Motor neuron (in vitro differentiated cells): ENCODE measurements at regions not wholly inside any gene's neighbourhood (a gene's known extent, or its start where the extent isn't known, plus 50 kb on each side); places are given as distances from the start of the nearest gene placed in this dataset.

Source experiments
- ATAC-seq, 8 experiments: fragments of 200-7000 bp; cut with Tn5 transposase; replicated peaks in 6 of 8; 2 replicates each; pipeline ENCODE4 v1.8.0; 2021; ENCODE audit warnings: mild to moderate bottlenecking in 8 of 8, moderate library complexity in 8 of 8
- H3K27ac ChIP-seq, 2 donors: fragments of 250-450 bp; sonication (Bioruptor Pico); 2 replicates each; pipeline ENCODE4 v1.9.0; 2021; ENCODE audit warnings: antibody characterized with exemption in 2 of 2, mild to moderate bottlenecking in 2 of 2, moderate library complexity in 1 of 2
- H3K4me1 ChIP-seq, 2 donors: fragments of 250-450 bp; sonication (Bioruptor Pico); replicated peaks in 1 of 2; 2 replicates each; pipeline ENCODE4 v1.6.1; 2021; ENCODE audit warnings: antibody characterized with exemption in 2 of 2, mild to moderate bottlenecking in 2 of 2, moderate library complexity in 1 of 2
- H3K4me3 ChIP-seq, 5 donors: fragments of 250-450 bp; sonication (Bioruptor Pico); 2 replicates each; pipeline ENCODE4 v1.9.0; 2021; ENCODE audit warnings: antibody characterized with exemption in 5 of 5, mild to moderate bottlenecking in 5 of 5, moderate library complexity in 4 of 5
- WGBS, 10 experiments: fragments of 450-650 bp; shearing (Covaris generic); methylation state at CpG; one replicate each; pipeline ENCODE4 v1.0.0; 2022; 5-methylcytosine and 5-hydroxymethylcytosine counted together
- in situ Hi-C, 9 experiments: fragments of 400-800 bp; cut with MboI; loops; one replicate each; pipeline ENCODE4 v1.15.0; 2021; ENCODE audit warnings: low sequenced_read_pairs in 9 of 9, low pct_unique_long_range_greater_than_20kb in 2 of 9; ENCODE audit not compliant: unreplicated experiment in 9 of 9

GRCh38 chr14:42200957-42201356 is 594.3 kb downstream of the LRFN5 start:
- 20 to 100% (median 71%) methylated on average over 1 to 2 of the region's 2 CpGs for WGBS, 10 experiments
- in situ Hi-C loops = no loop called here
- ATAC-seq = peak in 3 of 8 experiments; percentile 43 to 97 (median 73)

GRCh38 chr14:42198010-42198409 is 591.3 kb downstream of the LRFN5 start:
- Histone ChIP-seq H3K27ac (no peak overlapping the region), H3K4me1 (no peaks in the 10 kb centered on the region), H3K4me3 (no peak overlapping the region)
- 0 to 86% (median 60%) methylated on average over 1 to 3 of the region's 3 CpGs; no CpG with 5 or more reads in 3 of the 10 experiments for WGBS, 10 experiments
- ATAC-seq = peak in 2 of 8 experiments; percentile 51 to 74
- in situ Hi-C loops = no loop called here

More at GRCh38 chr14:42200957-42201356, 594.3 kb downstream of the LRFN5 start:
- no peaks in the 10 kb centered on the region for H3K4me1 ChIP-seq
- H3K4me3 ChIP-seq = no peak overlapping the region
- no peak overlapping the region for H3K27ac ChIP-seq

GRCh38 chr14:42192738-42193653 is 586.3 kb downstream of the LRFN5 start:
- peak in 6 of 8 experiments; percentile 63 to 96 (median 80) for ATAC-seq
- Histone ChIP-seq H3K27ac (no peak overlapping the region), H3K4me1 (no peaks in the 10 kb centered on the region), H3K4me3 (no peak overlapping the region)
- 0 to 80% (median 59%) methylated on average over 2 to 4 of the region's 4 CpGs for WGBS, 10 experiments
- in situ Hi-C loops = no loop called here

- 71 to 100% (median 100%) methylated on average over 1 of the region's 1 CpG; no CpG with 5 or more reads in 3 of the 10 experiments for WGBS, 10 experiments
- Histone ChIP-seq H3K4me1 (no peaks in the 10 kb centered on the region), H3K4me3 (no peak overlapping the region), H3K27ac (no peak overlapping the region)
- in situ Hi-C loops = no loop called here
- no peak for ATAC-seq
Measured at GRCh38 chr14:42190744-42191143, 584.1 kb downstream of the LRFN5 start.

GRCh38 chr14:42187846-42188245 is 581.2 kb downstream of the LRFN5 start:
- in situ Hi-C loops = no loop called here
- no peak for ATAC-seq
- Histone ChIP-seq H3K27ac (no peak overlapping the region), H3K4me3 (no peak overlapping the region), H3K4me1 (no peaks in the 10 kb centered on the region)

- H3K4me3 ChIP-seq = no peak overlapping the region
- ATAC-seq = no peak
- H3K4me1 ChIP-seq = no peaks in the 10 kb centered on the region
- no peak overlapping the region for H3K27ac ChIP-seq
- 33 to 94% (median 69%) methylated on average over 1 to 2 of the region's 2 CpGs; no CpG with 5 or more reads in 3 of the 10 experiments for WGBS, 10 experiments
- in situ Hi-C loops = no loop called here
Measured at GRCh38 chr14:42185718-42186117, 579.0 kb downstream of the LRFN5 start.

GRCh38 chr14:42174357-42174756 is 567.7 kb downstream of the LRFN5 start:
- H3K4me3 ChIP-seq = no peak overlapping the region
- ATAC-seq = no peak
- H3K4me1 ChIP-seq = no peaks in the 10 kb centered on the region
- no peak overlapping the region for H3K27ac ChIP-seq
- in situ Hi-C loops = no loop called here
- WGBS, 10 experiments = 20 to 100% (median 80%) methylated on average over 1 to 3 of the region's 3 CpGs

GRCh38 chr14:42173206-42173605 is 566.5 kb downstream of the LRFN5 start:
- ATAC-seq = no peak
- Histone ChIP-seq H3K4me1 (no peaks in the 10 kb centered on the region), H3K27ac (no peak overlapping the region), H3K4me3 (no peak overlapping the region)
- 60 to 100% (median 89%) methylated on average over 1 of the region's 1 CpG; no CpG with 5 or more reads in 3 of the 10 experiments for WGBS, 10 experiments
- in situ Hi-C loops = no loop called here

GRCh38 chr14:42172304-42172703 is 565.6 kb downstream of the LRFN5 start:
- Histone ChIP-seq H3K4me1 (no peaks in the 10 kb centered on the region), H3K27ac (no peak overlapping the region), H3K4me3 (no peak overlapping the region)
- WGBS, 10 experiments = 80 to 100% (median 100%) methylated on average over 1 of the region's 1 CpG; no CpG with 5 or more reads in 4 of the 10 experiments
- in situ Hi-C loops = no loop called here
- no peak for ATAC-seq

- no peak for ATAC-seq
- WGBS, 10 experiments = 33 to 80% (median 60%) methylated on average over 1 of the region's 2 CpGs; no CpG with 5 or more reads in 6 of the 10 experiments
- H3K27ac ChIP-seq = no peak overlapping the region
- H3K4me1 ChIP-seq = no peaks in the 10 kb centered on the region
- in situ Hi-C loops = no loop called here
- H3K4me3 ChIP-seq = no peak overlapping the region
Measured at GRCh38 chr14:42163136-42163535, 556.5 kb downstream of the LRFN5 start.

GRCh38 chr14:42159138-42159537 is 552.5 kb downstream of the LRFN5 start:
- Histone ChIP-seq H3K4me1 (no peaks in the 10 kb centered on the region), H3K4me3 (no peak overlapping the region), H3K27ac (no peak overlapping the region)
- ATAC-seq = no peak
- WGBS, 10 experiments = 80 to 100% (median 96%) methylated on average over 1 to 2 of the region's 2 CpGs; no CpG with 5 or more reads in 3 of the 10 experiments
- in situ Hi-C loops = no loop called here

- Histone ChIP-seq H3K4me1 (no peaks in the 10 kb centered on the region), H3K4me3 (no peak overlapping the region), H3K27ac (no peak overlapping the region)
- 60 to 100% (median 100%) methylated on average over 1 of the region's 1 CpG; no CpG with 5 or more reads in 2 of the 10 experiments for WGBS, 10 experiments
- in situ Hi-C loops = no loop called here
- no peak for ATAC-seq
Measured at GRCh38 chr14:42149609-42150261, 543.1 kb downstream of the LRFN5 start.

GRCh38 chr14:42145766-42146165 is 539.1 kb downstream of the LRFN5 start:
- in situ Hi-C loops = no loop called here
- ATAC-seq = no peak
- no peak overlapping the region for H3K4me3 ChIP-seq
- H3K27ac ChIP-seq = no peak overlapping the region
- WGBS, 10 experiments = 15 to 100% (median 72%) methylated on average over 1 to 4 of the region's 4 CpGs
- H3K4me1 ChIP-seq = no peaks in the 10 kb centered on the region
